Suprapubic skin (tissue), 4 donors: ENCODE measurements at regions not wholly inside any gene's neighbourhood (a gene's known extent, or its start where the extent isn't known, plus 50 kb on each side); places are given as distances from the start of the nearest gene placed in this dataset.

Experiments used
- EP300 ChIP-seq: sonication (generic); formaldehyde crosslinking; IDR thresholded peaks from one replicate; pipeline ENCODE4 v1.6.1; 2017; ENCODE audit warnings: antibody characterized with exemption
- POLR2A ChIP-seq, 2 donors: fragments of 450-650 bp; IDR thresholded peaks; one replicate each; pipeline ENCODE4 v1.6.1; 2017; ENCODE audit warnings: antibody characterized with exemption in 2 of 2, mild to moderate bottlenecking in 2 of 2, moderate library complexity in 2 of 2
- POLR2AphosphoS5 ChIP-seq, 3 donors: sonication (generic); formaldehyde crosslinking; IDR thresholded peaks; one replicate each; pipeline ENCODE4 v1.6.1; 2017; ENCODE audit warnings: antibody characterized with exemption in 3 of 3
- TF ChIP-seq, protein P1 (sequence below), 2 donors: fragments of 200-600 bp in 1 of 2; fragments of 450-650 bp in 1 of 2; sonication (generic) in 1 of 2; IDR thresholded peaks; one replicate each; pipeline ENCODE4 v1.5.1; 2016 to 2019; ENCODE audit warnings: antibody characterized with exemption in 2 of 2, mild to moderate bottlenecking in 1 of 2, moderate library complexity in 1 of 2

DNA sequence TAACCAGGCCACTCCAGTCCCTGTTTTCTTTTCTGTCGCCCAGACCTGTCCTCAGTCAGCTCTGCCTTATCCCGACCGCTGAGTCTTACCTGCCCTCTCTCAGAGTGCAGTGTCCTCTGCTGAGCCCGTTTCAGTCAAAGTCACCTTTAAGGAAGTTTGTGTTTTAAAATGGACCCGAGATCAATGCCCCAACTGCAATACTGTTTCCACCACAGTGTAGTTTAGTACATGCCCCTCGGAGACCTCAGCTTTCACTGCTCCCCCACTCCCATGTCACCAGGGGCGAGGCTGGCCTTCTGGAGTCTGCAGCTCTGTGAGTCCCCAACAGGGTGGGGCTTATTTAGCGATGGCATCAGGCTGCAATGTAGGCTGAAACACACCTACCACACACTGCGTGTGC is 248.4 kb upstream of the TSHZ3 start:
- TF ChIP-seq, protein P1, sequence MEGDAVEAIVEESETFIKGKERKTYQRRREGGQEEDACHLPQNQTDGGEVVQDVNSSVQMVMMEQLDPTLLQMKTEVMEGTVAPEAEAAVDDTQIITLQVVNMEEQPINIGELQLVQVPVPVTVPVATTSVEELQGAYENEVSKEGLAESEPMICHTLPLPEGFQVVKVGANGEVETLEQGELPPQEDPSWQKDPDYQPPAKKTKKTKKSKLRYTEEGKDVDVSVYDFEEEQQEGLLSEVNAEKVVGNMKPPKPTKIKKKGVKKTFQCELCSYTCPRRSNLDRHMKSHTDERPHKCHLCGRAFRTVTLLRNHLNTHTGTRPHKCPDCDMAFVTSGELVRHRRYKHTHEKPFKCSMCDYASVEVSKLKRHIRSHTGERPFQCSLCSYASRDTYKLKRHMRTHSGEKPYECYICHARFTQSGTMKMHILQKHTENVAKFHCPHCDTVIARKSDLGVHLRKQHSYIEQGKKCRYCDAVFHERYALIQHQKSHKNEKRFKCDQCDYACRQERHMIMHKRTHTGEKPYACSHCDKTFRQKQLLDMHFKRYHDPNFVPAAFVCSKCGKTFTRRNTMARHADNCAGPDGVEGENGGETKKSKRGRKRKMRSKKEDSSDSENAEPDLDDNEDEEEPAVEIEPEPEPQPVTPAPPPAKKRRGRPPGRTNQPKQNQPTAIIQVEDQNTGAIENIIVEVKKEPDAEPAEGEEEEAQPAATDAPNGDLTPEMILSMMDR (IDR thresholded peaks at IDR 0.05): no peak
- TF ChIP-seq POLR2A (IDR thresholded peaks at IDR 0.05): no peak
- TF ChIP-seq POLR2AphosphoS5 (IDR thresholded peaks at IDR 0.05): no peak
- no peak for TF ChIP-seq EP300
